GM21576 (cell line): ENCODE measurements at regions not wholly inside any gene's neighbourhood (a gene's known extent, or its start where the extent isn't known, plus 50 kb on each side); places are given as distances from the start of the nearest gene placed in this dataset.
A peak's percentile ranks its signal among the peaks of the same experiment; 100 is the strongest.
"Not testable (repeated sequence)": the region's sequence is repeated elsewhere in the genome, so short reads cannot be mapped to it uniquely, and the experiment has no call there.

Experiments
- ATAC-seq: cut with Tn5 transposase; IDR thresholded peaks from one replicate; pipeline ENCODE4 v1.9.1; 2021; ENCODE audit warnings: mild to moderate bottlenecking, moderate library complexity; ENCODE audit not compliant: unreplicated experiment

GRCh38 chr3:177336873-177337450 lies 139.7 kb upstream of the TBL1XR1 start:
- ATAC-seq, result no peak

- ATAC-seq, result peak; percentile 84
Measured at GRCh38 chr3:177337541-177338331, 140.5 kb upstream of the TBL1XR1 start.

GRCh38 chr3:177338697-177339219 lies 141.5 kb upstream of the TBL1XR1 start:
- peak; percentile 38 for ATAC-seq

- not testable (repeated sequence) for ATAC-seq
Measured at GRCh38 chr3:177339220-177339703, 142.0 kb upstream of the TBL1XR1 start.

GRCh38 chr3:177340243-177340830 lies 143.1 kb upstream of the TBL1XR1 start:
- no peak for ATAC-seq

- ATAC-seq, result no peak
Measured at GRCh38 chr3:177341736-177342419, 144.6 kb upstream of the TBL1XR1 start.

GRCh38 chr3:177343122-177343625 lies 145.9 kb upstream of the TBL1XR1 start:
- no peak for ATAC-seq

GRCh38 chr3:177345049-177345972 lies 148.0 kb upstream of the TBL1XR1 start:
- peak; percentile 88 for ATAC-seq

- ATAC-seq, result no peak
Measured at GRCh38 chr3:177345973-177346503, 148.8 kb upstream of the TBL1XR1 start.

GRCh38 chr3:177346878-177347277 lies 149.6 kb upstream of the TBL1XR1 start:
- ATAC-seq, result no peak

GRCh38 chr3:177347611-177348010 lies 150.3 kb upstream of the TBL1XR1 start:
- ATAC-seq, result no peak

GRCh38 chr3:177348974-177349373 lies 151.7 kb upstream of the TBL1XR1 start:
- ATAC-seq, result no peak

GRCh38 chr3:177349384-177349783 lies 152.1 kb upstream of the TBL1XR1 start:
- ATAC-seq, result no peak

- no peak for ATAC-seq
Measured at GRCh38 chr3:177350121-177350520, 152.8 kb upstream of the TBL1XR1 start.

GRCh38 chr3:177351206-177351605 lies 153.9 kb upstream of the TBL1XR1 start:
- no peak for ATAC-seq

GRCh38 chr3:177351757-177352158 lies 154.5 kb upstream of the TBL1XR1 start:
- peak; percentile 97 for ATAC-seq

- ATAC-seq, result no peak
Measured at GRCh38 chr3:177352424-177352823, 155.1 kb upstream of the TBL1XR1 start.

GRCh38 chr3:177353140-177353539 lies 155.9 kb upstream of the TBL1XR1 start:
- no peak for ATAC-seq

- not testable (repeated sequence) for ATAC-seq
Measured at GRCh38 chr3:177353879-177354278, 156.6 kb upstream of the TBL1XR1 start.

- ATAC-seq, result no peak
Measured at GRCh38 chr3:177354466-177354865, 157.2 kb upstream of the TBL1XR1 start.
